ENCODE measurements at regions not wholly inside any gene's neighbourhood (a gene's known extent, or its start where the extent isn't known, plus 50 kb on each side); places are given as distances from the start of the nearest gene placed in this dataset.

GRCh38 chr1:4509206-4509605 lies 145.2 kb upstream of the AJAP1 start:
- 64 to 73% methylated on average over 8 of the region's 8 CpGs for WGBS, 2 donors
- no peak for TF ChIP-seq CTCF (IDR thresholded peaks at IDR 0.05)
- H3K4me3 ChIP-seq (replicated peaks in 1 of 3): no peak overlapping the region

DNA sequence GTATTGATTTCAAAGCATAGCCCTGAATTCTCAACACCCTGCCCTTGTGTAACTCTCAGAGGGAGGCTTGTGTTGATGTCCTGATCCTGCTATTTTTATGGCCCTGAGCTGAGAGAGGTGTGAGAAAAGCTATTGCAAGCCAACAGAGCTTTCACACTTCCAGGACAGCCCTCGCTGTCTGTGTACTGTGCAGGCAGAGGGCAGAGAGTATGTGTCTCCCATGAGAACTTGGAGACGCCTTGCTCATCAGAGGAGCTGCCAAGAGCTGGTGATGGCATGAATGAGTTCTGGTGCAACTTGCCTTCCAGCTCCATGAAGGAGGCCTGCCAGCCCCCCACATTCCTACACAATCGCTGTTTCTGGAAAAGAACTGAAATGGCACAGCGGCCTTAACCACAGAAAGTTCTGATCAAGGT lies 144.1 kb upstream of the AJAP1 start:
- no peak overlapping the region for H3K4me3 ChIP-seq (replicated peaks in 1 of 3)
- 70 to 77% methylated on average over 4 of the region's 4 CpGs for WGBS, 2 donors
- H3K27me3 ChIP-seq: no peaks in the 10 kb centered on the region
- DNase-seq: no peak
- H3K4me1 ChIP-seq: no peaks in the 10 kb centered on the region
- no peaks in the 10 kb centered on the region for H3K36me3 ChIP-seq
- no peaks in the 10 kb centered on the region for H3K9me3 ChIP-seq
- TF ChIP-seq POLR2A (IDR thresholded peaks at IDR 0.05): no peak
- no peak for TF ChIP-seq CTCF (IDR thresholded peaks at IDR 0.05)
- intact Hi-C loops (cut with DNase I): no loop called here
- H3K27ac ChIP-seq: no peak overlapping the region

More at GRCh38 chr1:4509206-4509605, 145.2 kb upstream of the AJAP1 start:
- Histone ChIP-seq H3K9me3 (no peaks in the 10 kb centered on the region), H3K27me3 (no peaks in the 10 kb centered on the region), H3K4me1 (no peaks in the 10 kb centered on the region), H3K36me3 (no peaks in the 10 kb centered on the region), H3K27ac (no peak overlapping the region)
- DNase-seq: no peak
- intact Hi-C loops (cut with DNase I): no loop called here

GRCh38 chr1:4511374-4511773 lies 143.0 kb upstream of the AJAP1 start:
- no peaks in the 10 kb centered on the region for H3K36me3 ChIP-seq
- H3K27me3 ChIP-seq: no peaks in the 10 kb centered on the region
- 93 to 94% methylated on average over 13 of the region's 13 CpGs for WGBS, 2 donors
- intact Hi-C loops (cut with DNase I): no loop called here
- H3K27ac ChIP-seq: no peak overlapping the region
- H3K4me1 ChIP-seq: no peaks in the 10 kb centered on the region
- no peak for TF ChIP-seq CTCF (IDR thresholded peaks at IDR 0.05)
- TF ChIP-seq POLR2A (IDR thresholded peaks at IDR 0.05): no peak
- no peaks in the 10 kb centered on the region for H3K9me3 ChIP-seq
- no peak overlapping the region for H3K4me3 ChIP-seq (replicated peaks in 1 of 3)
- no peak for DNase-seq

DNA sequence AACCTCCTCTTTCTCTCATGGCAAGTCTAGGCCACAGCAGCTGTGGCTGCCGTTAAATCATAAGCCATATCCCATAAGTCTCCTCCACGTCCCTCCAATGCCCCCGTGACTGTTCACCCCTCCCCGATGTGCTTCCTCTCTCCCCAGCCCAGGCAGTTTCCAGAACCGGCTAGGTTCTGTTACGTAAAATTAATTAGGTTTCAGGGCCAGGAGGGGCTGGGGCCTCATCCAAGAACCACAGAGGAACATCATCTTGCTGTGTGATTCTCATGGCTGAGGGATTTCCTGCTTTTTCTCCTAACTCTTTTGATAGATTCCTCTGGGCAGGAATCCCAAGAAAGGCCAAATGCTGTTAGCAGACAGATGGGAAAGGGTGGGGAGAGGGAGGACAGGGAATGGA lies 141.8 kb upstream of the AJAP1 start:
- no peak overlapping the region for H3K27ac ChIP-seq
- H3K27me3 ChIP-seq: no peaks in the 10 kb centered on the region
- H3K9me3 ChIP-seq: no peaks in the 10 kb centered on the region
- H3K4me3 ChIP-seq (replicated peaks in 1 of 3): no peak overlapping the region
- 62 to 74% methylated on average over 6 of the region's 6 CpGs for WGBS, 2 donors
- no peaks in the 10 kb centered on the region for H3K4me1 ChIP-seq
- no peak for DNase-seq
- TF ChIP-seq POLR2A (IDR thresholded peaks at IDR 0.05) (no peak), CTCF (IDR thresholded peaks at IDR 0.05) (no peak)
- intact Hi-C loops (cut with DNase I): no loop called here
- no peaks in the 10 kb centered on the region for H3K36me3 ChIP-seq

DNA sequence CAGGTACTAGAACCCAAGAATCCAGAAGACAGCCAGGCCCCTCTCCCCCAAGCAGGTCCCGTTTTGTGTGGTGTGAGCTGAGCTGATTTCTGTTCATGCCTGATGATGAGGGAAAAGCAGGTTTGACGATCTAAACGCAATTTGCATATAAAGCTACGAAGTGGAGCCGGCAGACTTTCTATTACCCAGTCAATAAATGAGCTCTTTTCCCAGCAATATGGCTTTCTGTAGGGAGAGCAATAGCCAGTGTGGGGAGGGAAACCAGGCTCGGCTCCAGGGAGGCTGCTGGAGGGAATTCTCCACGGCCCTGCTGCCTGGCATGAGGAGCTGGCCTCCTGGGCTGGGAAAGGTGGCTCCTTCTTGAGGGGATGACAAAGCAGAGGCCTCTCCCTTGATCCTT lies 140.7 kb upstream of the AJAP1 start:
- Histone ChIP-seq H3K36me3 (no peaks in the 10 kb centered on the region), H3K4me3 (replicated peaks in 1 of 3) (no peak overlapping the region), H3K9me3 (no peaks in the 10 kb centered on the region), H3K27me3 (no peaks in the 10 kb centered on the region), H3K4me1 (no peaks in the 10 kb centered on the region), H3K27ac (no peak overlapping the region)
- intact Hi-C loops (cut with DNase I): no loop called here
- DNase-seq: no peak
- 74 to 80% methylated on average over 6 to 7 of the region's 7 CpGs for WGBS, 2 donors
- TF ChIP-seq CTCF (IDR thresholded peaks at IDR 0.05) (no peak), POLR2A (IDR thresholded peaks at IDR 0.05) (no peak)

Data from thyroid gland (tissue), 4 donors.